IMR-90 (cell line): ENCODE measurements at regions not wholly inside any gene's neighbourhood (a gene's known extent, or its start where the extent isn't known, plus 50 kb on each side); places are given as distances from the start of the nearest gene placed in this dataset.

Source experiments
- ATAC-seq: fragments of 200-7000 bp; cut with Tn5 transposase; 2 replicates; pipeline ENCODE4 v1.9.1; 2020; ENCODE audit warnings: low read depth, mild to moderate bottlenecking, moderate library complexity
- BruUV-seq: library from RNA; stranded (reverse); fragments of 400-500 nt; replicated peaks from 2 replicates; lab custom pipeline; 2021; lab: Mats Ljungman, UMichigan
- CTCF ChIA-PET: fragments of 300-600 bp; formaldehyde crosslinking; extraction: SDS; loops from one replicate; lab custom pipeline; 2021; ENCODE audit warnings: antibody characterized with exemption; lab: Yijun Ruan, JAX
- POLR2A ChIA-PET: fragments of 300-600 bp; sonication (Branson Sonifier 250); formaldehyde crosslinking; loops from one replicate; lab custom pipeline; 2022; ENCODE audit warnings: antibody characterized with exemption; ENCODE audit not compliant: unreplicated experiment; lab: Charles Lee
- DNase-seq: peaks from one replicate; pipeline ENCODE4 v3.0.0; 2013
- H2AFZ ChIP-seq: replicated peaks from 2 replicates; pipeline ENCODE3; 2013; ENCODE audit warnings: low read length, mild to moderate bottlenecking; ENCODE audit not compliant: poor library complexity
- H2AK5ac ChIP-seq: 2 replicates; pipeline ENCODE4 v1.6.1; 2013; ENCODE audit warnings: low read depth, low read length, inconsistent platforms
- H2AK9ac ChIP-seq: replicated peaks from 2 replicates; pipeline ENCODE3; 2013; ENCODE audit warnings: mild to moderate bottlenecking, low read depth, low read length, moderate library complexity; ENCODE audit not compliant: poor library complexity
- H2BK120ac ChIP-seq: 2 replicates; pipeline ENCODE4 v1.6.1; 2013; ENCODE audit warnings: low read depth, low read length, inconsistent platforms
- H2BK15ac ChIP-seq: 3 replicates; pipeline ENCODE4 v1.6.1; 2013; ENCODE audit warnings: low read depth, low read length, inconsistent platforms
- H2BK20ac ChIP-seq: 2 replicates; pipeline ENCODE4 v1.6.1; 2013; ENCODE audit warnings: low read depth, mild to moderate bottlenecking, inconsistent platforms, low read length, moderate library complexity
- H2BK5ac ChIP-seq: 2 replicates; pipeline ENCODE4 v1.6.1; 2013; ENCODE audit warnings: mild to moderate bottlenecking, low read depth, low read length, inconsistent platforms; ENCODE audit not compliant: poor library complexity, severe bottlenecking
- H3K14ac ChIP-seq: replicated peaks from 2 replicates; pipeline ENCODE4 v1.6.1; 2013; ENCODE audit warnings: low read depth, low read length, inconsistent platforms
- H3K18ac ChIP-seq: 2 replicates; pipeline ENCODE4 v1.6.1; 2013; ENCODE audit warnings: low read depth, low read length, control low read depth
- H3K23ac ChIP-seq: 2 replicates; pipeline ENCODE4 v1.6.1; 2013; ENCODE audit warnings: low read depth, low read length, inconsistent platforms
- H3K27ac ChIP-seq: 2 replicates; pipeline ENCODE4 v1.5.1; 2013; ENCODE audit warnings: mild to moderate bottlenecking, control low read depth, low read length; ENCODE audit not compliant: insufficient read depth
- H3K27me3 ChIP-seq: 2 replicates; pipeline ENCODE4 v1.6.1; 2013; ENCODE audit warnings: low read length; ENCODE audit not compliant: control insufficient read depth, insufficient read depth
- H3K36me3 ChIP-seq: 2 replicates; pipeline ENCODE4 v1.6.1; 2013; ENCODE audit warnings: low read length, mixed read lengths; ENCODE audit not compliant: control insufficient read depth, insufficient read depth
- H3K4ac ChIP-seq: 2 replicates; pipeline ENCODE4 v1.6.1; 2013; ENCODE audit warnings: low read depth, low read length, inconsistent platforms
- H3K4me1 ChIP-seq: 2 replicates; pipeline ENCODE4 v1.6.1; 2013; ENCODE audit warnings: low read length, mixed read lengths; ENCODE audit not compliant: control insufficient read depth, insufficient read depth
- H3K4me2 ChIP-seq: 2 replicates; pipeline ENCODE4 v1.6.1; 2013; ENCODE audit warnings: low read depth, mild to moderate bottlenecking, control low read depth, low read length, moderate library complexity
- H3K4me3 ChIP-seq: 2 replicates; pipeline ENCODE4 v1.5.1; 2013; ENCODE audit warnings: low read depth, mild to moderate bottlenecking, control low read depth, low read length, moderate library complexity; ENCODE audit not compliant: insufficient read depth
- H3K56ac ChIP-seq: 2 replicates; pipeline ENCODE4 v1.6.1; 2013; ENCODE audit warnings: low read length, inconsistent platforms; ENCODE audit not compliant: insufficient read depth; ENCODE audit errors: extremely low read depth
- H3K79me1 ChIP-seq, 2 experiments: 2 replicates each; pipeline ENCODE4 v1.6.1; 2013; ENCODE audit warnings: low read length in 2 of 2, inconsistent platforms in 1 of 2, low read depth in 1 of 2
- H3K9ac ChIP-seq: 2 replicates; pipeline ENCODE4 v1.6.1; 2013; ENCODE audit warnings: low read depth, low read length, control low read depth
- H3K9me1 ChIP-seq: 2 replicates; pipeline ENCODE4 v1.6.1; 2013; ENCODE audit warnings: low read length, inconsistent platforms; ENCODE audit not compliant: insufficient read depth
- H3K9me3 ChIP-seq: 2 replicates; pipeline ENCODE4 v1.6.1; 2013; ENCODE audit warnings: low read length; ENCODE audit not compliant: control insufficient read depth, insufficient read depth
- H4K20me1 ChIP-seq: 2 replicates; pipeline ENCODE4 v1.6.1; 2013; ENCODE audit warnings: low read length, inconsistent platforms; ENCODE audit not compliant: insufficient read depth
- H4K5ac ChIP-seq: 2 replicates; pipeline ENCODE4 v1.6.1; 2013; ENCODE audit warnings: mild to moderate bottlenecking, low read depth, low read length, control low read depth
- H4K8ac ChIP-seq, 2 experiments: 2 replicates each; pipeline ENCODE4 v1.6.1; 2013; ENCODE audit warnings: low read depth in 2 of 2, low read length in 2 of 2, control low read depth in 1 of 2, inconsistent platforms in 1 of 2
- H4K91ac ChIP-seq: 2 replicates; pipeline ENCODE4 v1.6.1; 2013; ENCODE audit warnings: low read depth, low read length, inconsistent platforms; ENCODE audit not compliant: insufficient read depth
- BHLHE40 ChIP-seq: fragments of 150-350 bp; IDR thresholded peaks from 2 replicates; pipeline ENCODE4 v1.6.1; 2016; ENCODE audit warnings: mild to moderate bottlenecking, low read depth, low read length
- FOS ChIP-seq: fragments of 150-350 bp; IDR thresholded peaks from 2 replicates; pipeline ENCODE4 v1.6.1; 2016; ENCODE audit warnings: low read depth, low read length
- MAFK ChIP-seq: IDR thresholded peaks from 2 replicates; pipeline ENCODE4 v1.6.1; 2012; ENCODE audit warnings: low read depth, low read length, improper control_type of control experiment
- MAZ ChIP-seq: IDR thresholded peaks from 2 replicates; pipeline ENCODE4 v1.6.1; 2012; ENCODE audit warnings: low read depth, mild to moderate bottlenecking, low read length, improper control_type of control experiment, moderate library complexity, borderline replicate concordance
- NFE2L2 ChIP-seq: fragments of 150-350 bp; IDR thresholded peaks from 2 replicates; pipeline ENCODE4 v1.6.1; 2016; ENCODE audit warnings: low read depth, mild to moderate bottlenecking, low read length
- RAD21 ChIP-seq: IDR thresholded peaks from 2 replicates; pipeline ENCODE4 v1.6.1; 2012; ENCODE audit warnings: low read length, improper control_type of control experiment
- SMC3 ChIP-seq: fragments of 150-350 bp; IDR thresholded peaks from 2 replicates; pipeline ENCODE4 v1.6.1; 2016; ENCODE audit warnings: low read depth, mild to moderate bottlenecking, antibody characterized with exemption, low read length, moderate library complexity
- WGBS, 2 experiments: methylation state at CpG; one replicate each; pipeline versions ENCODE4 v1.1.5 to v1.1.7; 2013; ENCODE audit warnings: missing lambda C conversion rate in 2 of 2; ENCODE audit not compliant: insufficient read length in 1 of 2; ENCODE audit errors: extremely low coverage in 2 of 2; 5-methylcytosine and 5-hydroxymethylcytosine counted together
- dilution Hi-C: fragments of 300-500 bp; cut with HindIII; formaldehyde crosslinking; loops from one replicate; pipeline ENCODE4 v1.14.3; 2018; ENCODE audit warnings: low sequenced_read_pairs; ENCODE audit not compliant: unreplicated experiment
- in situ Hi-C: fragments of 300-500 bp; cut with MboI; formaldehyde crosslinking; loops from 3 replicates; pipeline ENCODE4 v1.14.3; 2019; ENCODE audit warnings: low sequenced_read_pairs, inconsistent platforms, mixed read lengths
- intact Hi-C: fragments of 100-400 bp; cut with micrococcal nuclease; formaldehyde crosslinking; loops from 2 replicates; pipeline ENCODE4 v1.10.0; 2022
- TF ChIP-seq, protein P1 (sequence below): fragments of 150-350 bp; IDR thresholded peaks from 2 replicates; pipeline ENCODE4 v1.6.1; 2017; ENCODE audit warnings: mild to moderate bottlenecking, antibody characterized with exemption, low read length, low read depth
- TF ChIP-seq, protein P2 (sequence below): fragments of 150-350 bp; IDR thresholded peaks from 2 replicates; pipeline ENCODE4 v1.6.1; 2016; ENCODE audit warnings: low read depth, mild to moderate bottlenecking, low read length, moderate library complexity, borderline replicate concordance
- TF ChIP-seq, protein P3 (sequence below): conservative IDR thresholded peaks from 2 replicates; pipeline ENCODE4 v1.5.1; 2012; ENCODE audit warnings: mild to moderate bottlenecking, low read depth, low read length, improper control_type of control experiment

DNA sequence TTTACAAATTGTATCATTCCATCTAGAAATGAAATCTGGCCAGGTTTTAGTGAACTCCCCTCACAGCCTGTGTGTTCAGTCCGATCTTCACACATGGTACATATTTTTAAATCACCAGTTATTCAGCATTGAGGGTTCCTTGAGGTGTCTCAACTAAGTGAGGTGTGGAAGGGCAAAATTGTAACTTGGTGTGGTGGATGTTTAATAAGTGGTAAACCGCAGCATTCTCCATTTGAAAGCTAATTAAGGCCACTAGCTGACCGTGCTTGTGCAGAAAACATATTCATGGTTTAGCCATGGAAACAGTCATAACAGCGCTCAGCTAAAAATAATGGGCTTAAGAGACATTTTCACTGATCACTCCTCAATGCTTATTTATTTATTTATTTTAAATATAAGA, 786.2 kb upstream of the FANCL start:
- Histone ChIP-seq H4K8ac (no peak overlapping the region), H3K9ac (no peak overlapping the region), H3K4me2 (no peak overlapping the region), H4K5ac (no peak overlapping the region), H2BK120ac (no peak overlapping the region), H2AK5ac (no peak overlapping the region), H3K9me3 (no peaks in the 10 kb centered on the region), H3K36me3 (no peaks in the 10 kb centered on the region), H3K4me3 (no peak overlapping the region), H4K91ac (no peak overlapping the region), H2BK5ac (no peak overlapping the region), H3K23ac (no peak overlapping the region), H3K27ac (no peak overlapping the region), H2BK20ac (no peak overlapping the region), H3K79me1 (no peaks in the 10 kb centered on the region), H3K14ac (no peak overlapping the region), H3K27me3 (no peaks in the 10 kb centered on the region), H2AK9ac (no peak overlapping the region), H3K4me1 (no peaks in the 10 kb centered on the region), H4K20me1 (no peaks in the 10 kb centered on the region), H2BK15ac (no peak overlapping the region), H3K4ac (no peak overlapping the region), H3K9me1 (no peaks in the 10 kb centered on the region), H3K56ac (no peak overlapping the region), H2AFZ (no peak overlapping the region), H3K18ac (no peak overlapping the region)
- WGBS, 2 experiments = 60% methylated on average over 1 of the region's 4 CpGs; no CpG with 5 or more reads in 1 of the 2 experiments
- ChIA-PET CTCF (interaction anchor here (1.5 kb wide), 1 partner anchor 155 kb away, joined by 3 read pairs; no protein-coding TSS in a partner anchor), POLR2A (no interaction called here)
- DNase-seq = no peak
- no peak for ATAC-seq
- in situ Hi-C loops (loop anchor here (10.0 kb wide), 1 partner anchor 1537 kb away; no protein-coding TSS in a partner anchor), intact Hi-C loops (no loop called here), dilution Hi-C loops (no loop called here)
- no peak for TF ChIP-seq BHLHE40
- TF ChIP-seq, protein P1, sequence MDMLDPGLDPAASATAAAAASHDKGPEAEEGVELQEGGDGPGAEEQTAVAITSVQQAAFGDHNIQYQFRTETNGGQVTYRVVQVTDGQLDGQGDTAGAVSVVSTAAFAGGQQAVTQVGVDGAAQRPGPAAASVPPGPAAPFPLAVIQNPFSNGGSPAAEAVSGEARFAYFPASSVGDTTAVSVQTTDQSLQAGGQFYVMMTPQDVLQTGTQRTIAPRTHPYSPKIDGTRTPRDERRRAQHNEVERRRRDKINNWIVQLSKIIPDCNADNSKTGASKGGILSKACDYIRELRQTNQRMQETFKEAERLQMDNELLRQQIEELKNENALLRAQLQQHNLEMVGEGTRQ = no peak
- TF ChIP-seq, protein P2, sequence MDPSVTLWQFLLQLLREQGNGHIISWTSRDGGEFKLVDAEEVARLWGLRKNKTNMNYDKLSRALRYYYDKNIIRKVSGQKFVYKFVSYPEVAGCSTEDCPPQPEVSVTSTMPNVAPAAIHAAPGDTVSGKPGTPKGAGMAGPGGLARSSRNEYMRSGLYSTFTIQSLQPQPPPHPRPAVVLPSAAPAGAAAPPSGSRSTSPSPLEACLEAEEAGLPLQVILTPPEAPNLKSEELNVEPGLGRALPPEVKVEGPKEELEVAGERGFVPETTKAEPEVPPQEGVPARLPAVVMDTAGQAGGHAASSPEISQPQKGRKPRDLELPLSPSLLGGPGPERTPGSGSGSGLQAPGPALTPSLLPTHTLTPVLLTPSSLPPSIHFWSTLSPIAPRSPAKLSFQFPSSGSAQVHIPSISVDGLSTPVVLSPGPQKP = no peak
- TF ChIP-seq MAZ = no peak
- TF ChIP-seq MAFK = no peak
- no peak for TF ChIP-seq SMC3
- TF ChIP-seq, protein P3, sequence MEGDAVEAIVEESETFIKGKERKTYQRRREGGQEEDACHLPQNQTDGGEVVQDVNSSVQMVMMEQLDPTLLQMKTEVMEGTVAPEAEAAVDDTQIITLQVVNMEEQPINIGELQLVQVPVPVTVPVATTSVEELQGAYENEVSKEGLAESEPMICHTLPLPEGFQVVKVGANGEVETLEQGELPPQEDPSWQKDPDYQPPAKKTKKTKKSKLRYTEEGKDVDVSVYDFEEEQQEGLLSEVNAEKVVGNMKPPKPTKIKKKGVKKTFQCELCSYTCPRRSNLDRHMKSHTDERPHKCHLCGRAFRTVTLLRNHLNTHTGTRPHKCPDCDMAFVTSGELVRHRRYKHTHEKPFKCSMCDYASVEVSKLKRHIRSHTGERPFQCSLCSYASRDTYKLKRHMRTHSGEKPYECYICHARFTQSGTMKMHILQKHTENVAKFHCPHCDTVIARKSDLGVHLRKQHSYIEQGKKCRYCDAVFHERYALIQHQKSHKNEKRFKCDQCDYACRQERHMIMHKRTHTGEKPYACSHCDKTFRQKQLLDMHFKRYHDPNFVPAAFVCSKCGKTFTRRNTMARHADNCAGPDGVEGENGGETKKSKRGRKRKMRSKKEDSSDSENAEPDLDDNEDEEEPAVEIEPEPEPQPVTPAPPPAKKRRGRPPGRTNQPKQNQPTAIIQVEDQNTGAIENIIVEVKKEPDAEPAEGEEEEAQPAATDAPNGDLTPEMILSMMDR = no peak
- TF ChIP-seq RAD21 = no peak
- no peak for TF ChIP-seq NFE2L2
- no peak for TF ChIP-seq FOS
- no TSS peak for BruUV-seq
